GF-D8 (cell line): ENCODE measurements at regions not wholly inside any gene's neighbourhood (a gene's known extent, or its start where the extent isn't known, plus 50 kb on each side); places are given as distances from the start of the nearest gene placed in this dataset.
"Not testable (repeated sequence)": the region's sequence is repeated elsewhere in the genome, so short reads cannot be mapped to it uniquely, and the experiment has no call there.

ENCODE experiments used
- DNase-seq: peaks from one replicate; lab custom pipeline; 2025; lab: John Stamatoyannopoulos, UW

GRCh38 chr3:28150465-28151206 is 90.8 kb upstream of the CMC1 start:
- DNase-seq = no peak

- no peak for DNase-seq
Observed at GRCh38 chr3:28151207-28151550, 90.2 kb upstream of the CMC1 start.

- DNase-seq = no peak
Observed at GRCh38 chr3:28151608-28152228, 89.7 kb upstream of the CMC1 start.

- no peak for DNase-seq
Observed at GRCh38 chr3:28155631-28156030, 85.8 kb upstream of the CMC1 start.

- DNase-seq = not testable (repeated sequence)
Observed at GRCh38 chr3:28156599-28156998, 84.8 kb upstream of the CMC1 start.

- no peak for DNase-seq
Observed at GRCh38 chr3:28171962-28172361, 69.5 kb upstream of the CMC1 start.

- no peak for DNase-seq
Observed at GRCh38 chr3:28172748-28173147, 68.7 kb upstream of the CMC1 start.

- no peak for DNase-seq
Observed at GRCh38 chr3:28173836-28174235, 67.6 kb upstream of the CMC1 start.

- no peak for DNase-seq
Observed at GRCh38 chr3:28186748-28187147, 54.7 kb upstream of the CMC1 start.

- peak; percentile 5 for DNase-seq
Observed at GRCh38 chr3:28188686-28189085, 52.7 kb upstream of the CMC1 start.

- no peak for DNase-seq
Observed at GRCh38 chr3:28191363-28191762, 50.1 kb upstream of the CMC1 start.
